Naive thymus-derived CD4-positive, alpha-beta T cell (primary cell): ENCODE measurements at regions not wholly inside any gene's neighbourhood (a gene's known extent, or its start where the extent isn't known, plus 50 kb on each side); places are given as distances from the start of the nearest gene placed in this dataset.

Experiments used
- ATAC-seq: fragments of 150-1000 bp; cut with Tn5 transposase; 2 replicates; pipeline ENCODE4 v1.10.0; 2021; ENCODE audit warnings: mild to moderate bottlenecking, moderate library complexity
- CTCF ChIA-PET: fragments of 350-600 bp; sonication (Branson Sonifier 250); formaldehyde crosslinking; loops from one replicate; lab custom pipeline; 2021; ENCODE audit warnings: antibody characterized with exemption; lab: Charles Lee
- POLR2A ChIA-PET: fragments of 350-600 bp; sonication (Branson Sonifier 250); formaldehyde crosslinking; loops from one replicate; lab custom pipeline; 2021; ENCODE audit warnings: antibody characterized with exemption, inconsistent platforms; lab: Charles Lee
- DNase-seq, 9 donors: peaks; one replicate each; pipeline versions ENCODE4 v3.0.0 to v3.0.0-alpha.2; 2020 to 2022; ENCODE audit warnings: mixed read lengths in 1 of 9
- H3K27ac ChIP-seq: one replicate; pipeline ENCODE4 v1.7.0; 2013; ENCODE audit warnings: mild to moderate bottlenecking, low read depth, low read length, moderate library complexity
- H3K27me3 ChIP-seq, 2 donors: one replicate each; pipeline ENCODE4 v1.7.0; 2013; ENCODE audit warnings: low read length in 2 of 2, mild to moderate bottlenecking in 2 of 2, moderate library complexity in 2 of 2; ENCODE audit not compliant: control insufficient read depth in 2 of 2, insufficient read depth in 2 of 2
- H3K36me3 ChIP-seq, 3 experiments: 1 replicate in 2 of 3; 2 replicates in 1 of 3; pipeline ENCODE4 v1.7.0; 2013; ENCODE audit warnings: low read length in 3 of 3, mild to moderate bottlenecking in 3 of 3, moderate library complexity in 1 of 3; ENCODE audit not compliant: insufficient read depth in 3 of 3, control insufficient read depth in 2 of 3
- H3K4me1 ChIP-seq, 2 donors: one replicate each; pipeline ENCODE4 v1.7.0; 2013; ENCODE audit warnings: low read length in 2 of 2, mild to moderate bottlenecking in 2 of 2, moderate library complexity in 1 of 2; ENCODE audit not compliant: control insufficient read depth in 2 of 2, insufficient read depth in 2 of 2
- H3K4me3 ChIP-seq: 2 replicates; pipeline ENCODE4 v1.7.0; 2013; ENCODE audit warnings: mild to moderate bottlenecking, low read length
- H3K9me3 ChIP-seq, 3 experiments: 1 replicate in 2 of 3; 2 replicates in 1 of 3; pipeline ENCODE4 v1.7.0; 2013; ENCODE audit warnings: low read length in 3 of 3; ENCODE audit not compliant: control insufficient read depth in 2 of 3
- H3K27ac Mint-ChIP-seq, 9 donors: one replicate each; pipeline ENCODE4 v1.8.0; 2020 to 2022; ENCODE audit warnings: mixed read lengths in 9 of 9, mild to moderate bottlenecking in 8 of 9, moderate library complexity in 5 of 9, inconsistent platforms in 2 of 9
- H3K27me3 Mint-ChIP-seq, 5 donors: one replicate each; pipeline ENCODE4 v1.8.0; 2021 to 2022; ENCODE audit warnings: mixed read lengths in 5 of 5, mild to moderate bottlenecking in 1 of 5
- H3K36me3 Mint-ChIP-seq, 5 donors: one replicate each; pipeline ENCODE4 v1.8.0; 2020 to 2022; ENCODE audit warnings: mixed read lengths in 5 of 5, mild to moderate bottlenecking in 3 of 5, inconsistent platforms in 1 of 5
- H3K4me1 Mint-ChIP-seq, 7 donors: one replicate each; pipeline ENCODE4 v1.8.0; 2020 to 2022; ENCODE audit warnings: mixed read lengths in 7 of 7, mild to moderate bottlenecking in 3 of 7, inconsistent platforms in 1 of 7
- H3K4me3 Mint-ChIP-seq, 10 donors: one replicate each; pipeline ENCODE4 v1.8.0; 2020 to 2022; ENCODE audit warnings: mild to moderate bottlenecking in 10 of 10, mixed read lengths in 10 of 10, moderate library complexity in 6 of 10, inconsistent platforms in 2 of 10
- H3K9me3 Mint-ChIP-seq, 11 donors: one replicate each; pipeline ENCODE4 v1.8.0; 2020 to 2022; ENCODE audit warnings: mixed read lengths in 11 of 11, mild to moderate bottlenecking in 4 of 11, inconsistent platforms in 1 of 11, moderate library complexity in 1 of 11
- intact Hi-C, 2 donors: fragments of 100-400 bp; cut with micrococcal nuclease; formaldehyde crosslinking; loops; one replicate each; pipeline ENCODE4 v1.15.1; 2023

DNA sequence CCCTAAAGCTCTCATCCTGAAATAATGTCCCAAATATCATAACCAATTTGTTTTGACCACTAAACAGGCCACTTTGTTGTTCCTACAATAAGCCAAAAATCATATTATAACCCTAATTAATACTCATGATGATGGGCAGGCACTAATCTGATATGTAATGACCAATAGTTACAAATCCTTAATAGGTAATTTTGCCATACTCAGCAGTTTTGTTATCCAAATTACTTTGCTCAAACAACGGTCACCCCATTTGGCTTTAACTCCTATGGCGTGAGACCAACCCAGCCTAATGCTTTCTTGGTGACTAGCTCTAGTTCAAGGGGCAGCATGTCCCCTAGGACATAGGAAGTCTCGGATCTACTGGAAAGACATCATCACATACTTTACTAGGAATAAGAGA, 123.2 kb upstream of the ID4 start:
- Histone ChIP-seq H3K9me3 (no peaks in the 10 kb centered on the region), H3K27ac (no peak overlapping the region), H3K4me1 (no peaks in the 10 kb centered on the region), H3K27me3 (no peaks in the 10 kb centered on the region), H3K36me3 (no peaks in the 10 kb centered on the region), H3K4me3 (no peak overlapping the region)
- Mint-ChIP-seq H3K27ac (no peak overlapping the region), H3K27me3 (peaks cover 0 to 3% (median 0%) of the 10 kb centered on the region in 5 donors), H3K4me1 (no peaks in the 10 kb centered on the region), H3K9me3 (peaks cover 0 to 2% (median 0%) of the 10 kb centered on the region in 11 donors), H3K4me3 (no peak overlapping the region), H3K36me3 (no peaks in the 10 kb centered on the region)
- ChIA-PET CTCF (no interaction called here), POLR2A (no interaction called here)
- ATAC-seq (no peak), DNase-seq (no peak)
- intact Hi-C loops = no loop called here

GRCh38 chr6:19714434-19715166, 122.6 kb upstream of the ID4 start:
- no peaks in the 10 kb centered on the region for H3K4me1 ChIP-seq
- Mint-ChIP-seq H3K4me1 (no peaks in the 10 kb centered on the region), H3K27ac (no peak overlapping the region), H3K9me3 (peaks cover 0 to 2% (median 0%) of the 10 kb centered on the region in 11 donors), H3K4me3 (no peak overlapping the region), H3K27me3 (peaks cover 0 to 3% (median 0%) of the 10 kb centered on the region in 5 donors), H3K36me3 (no peaks in the 10 kb centered on the region)
- DNase-seq = no peak
- no peak overlapping the region for H3K4me3 ChIP-seq
- intact Hi-C loops = no loop called here
- no peaks in the 10 kb centered on the region for H3K36me3 ChIP-seq
- H3K27me3 ChIP-seq = no peaks in the 10 kb centered on the region
- no peaks in the 10 kb centered on the region for H3K9me3 ChIP-seq
- ChIA-PET CTCF (no interaction called here), POLR2A (no interaction called here)
- H3K27ac ChIP-seq = no peak overlapping the region
- no peak for ATAC-seq

DNA sequence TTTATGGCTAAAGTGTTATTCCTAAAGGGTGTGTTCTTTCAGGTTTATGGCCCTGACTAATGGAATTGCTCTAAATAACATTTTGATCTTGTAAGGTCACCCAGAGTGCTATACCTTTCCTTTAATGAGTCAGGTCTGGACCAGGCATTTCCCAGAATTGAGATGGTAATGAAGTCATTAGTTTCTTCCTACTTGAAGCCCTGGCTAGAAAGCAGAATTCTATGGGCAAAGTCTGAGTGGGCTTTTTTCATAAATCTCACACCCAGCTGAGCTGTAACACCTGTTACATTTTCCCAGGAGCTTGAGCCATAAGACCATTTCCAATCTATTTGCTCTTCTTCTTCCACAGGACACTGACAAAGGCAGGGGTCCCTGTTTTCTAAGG, 122.0 kb upstream of the ID4 start:
- DNase-seq = no peak
- H3K36me3 Mint-ChIP-seq = no peaks in the 10 kb centered on the region
- POLR2A ChIA-PET = no interaction called here
- H3K4me3 Mint-ChIP-seq = no peak overlapping the region
- H3K27ac Mint-ChIP-seq = no peak overlapping the region
- no peak overlapping the region for H3K27ac ChIP-seq
- H3K27me3 ChIP-seq = no peaks in the 10 kb centered on the region
- peaks cover 0 to 3% (median 0%) of the 10 kb centered on the region in 5 donors for H3K27me3 Mint-ChIP-seq
- CTCF ChIA-PET = no interaction called here
- H3K9me3 Mint-ChIP-seq = peaks cover 0 to 2% (median 0%) of the 10 kb centered on the region in 11 donors
- H3K9me3 ChIP-seq = no peaks in the 10 kb centered on the region
- intact Hi-C loops = no loop called here
- no peaks in the 10 kb centered on the region for H3K4me1 Mint-ChIP-seq
- no peak for ATAC-seq
- H3K4me1 ChIP-seq = no peaks in the 10 kb centered on the region
- H3K36me3 ChIP-seq = no peaks in the 10 kb centered on the region
- H3K4me3 ChIP-seq = no peak overlapping the region

- Histone ChIP-seq H3K27me3 (no peaks in the 10 kb centered on the region), H3K4me3 (no peak overlapping the region), H3K4me1 (no peaks in the 10 kb centered on the region), H3K9me3 (no peaks in the 10 kb centered on the region), H3K27ac (no peak overlapping the region), H3K36me3 (no peaks in the 10 kb centered on the region)
- peaks cover 0 to 7% (median 0%) of the 10 kb centered on the region in 11 donors for H3K9me3 Mint-ChIP-seq
- POLR2A ChIA-PET = no interaction called here
- no peak overlapping the region for H3K27ac Mint-ChIP-seq
- H3K4me1 Mint-ChIP-seq = no peaks in the 10 kb centered on the region
- CTCF ChIA-PET = no interaction called here
- no peaks in the 10 kb centered on the region for H3K27me3 Mint-ChIP-seq
- intact Hi-C loops = no loop called here
- ATAC-seq = no peak
- no peaks in the 10 kb centered on the region for H3K36me3 Mint-ChIP-seq
- DNase-seq = no peak
- H3K4me3 Mint-ChIP-seq = no peak overlapping the region
Measured at GRCh38 chr6:19719691-19720128, 117.5 kb upstream of the ID4 start.

DNA sequence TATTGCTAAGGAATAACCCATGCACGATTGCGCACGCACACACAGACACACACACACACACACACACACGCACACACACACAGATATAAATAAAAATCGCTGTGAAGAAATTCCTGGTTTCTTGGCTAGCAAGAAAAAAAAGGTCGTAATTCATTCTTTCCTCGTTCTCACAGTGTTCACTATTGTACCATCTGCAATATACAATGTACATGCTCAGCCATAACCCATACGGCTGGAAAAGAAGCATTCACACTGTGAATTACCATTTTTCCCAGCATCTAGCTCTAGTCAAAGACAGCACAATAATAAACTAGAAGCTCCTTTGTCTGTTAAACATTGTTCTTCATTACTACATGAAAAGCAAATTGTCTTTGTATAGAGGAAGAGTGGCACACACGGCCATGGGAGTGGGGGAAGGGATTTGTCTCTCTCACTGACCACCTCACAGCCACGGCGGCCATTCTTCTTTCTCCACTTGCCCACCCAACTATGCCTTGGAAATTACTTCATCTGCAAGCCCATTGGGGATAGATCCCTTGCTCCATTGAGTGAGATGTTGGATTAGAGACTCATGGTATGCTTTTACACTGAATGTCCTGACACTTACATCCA, 115.3 kb upstream of the ID4 start:
- ATAC-seq = no peak

DNA sequence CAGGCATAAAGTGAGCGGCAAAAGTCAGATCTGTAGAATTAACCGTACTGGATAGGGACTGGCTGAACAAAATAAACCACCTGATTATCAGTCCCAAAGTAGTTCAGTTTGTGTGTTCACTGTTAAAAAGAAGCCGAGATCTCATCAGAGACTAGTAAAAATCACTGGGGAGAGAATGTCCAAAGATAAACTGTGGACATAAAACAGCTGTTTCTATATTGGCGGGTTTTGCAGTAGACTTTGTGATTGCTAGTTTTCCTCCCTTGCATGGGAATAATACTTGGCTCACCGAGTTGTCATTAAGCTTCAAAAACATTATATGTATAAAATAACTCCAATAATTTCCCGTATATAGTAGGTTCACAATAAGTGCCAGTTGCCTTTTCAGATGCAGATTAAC, 114.2 kb upstream of the ID4 start:
- Histone ChIP-seq H3K9me3 (no peaks in the 10 kb centered on the region), H3K27me3 (no peaks in the 10 kb centered on the region), H3K4me3 (no peak overlapping the region), H3K27ac (no peak overlapping the region), H3K36me3 (no peaks in the 10 kb centered on the region), H3K4me1 (no peaks in the 10 kb centered on the region)
- Mint-ChIP-seq H3K27me3 (peaks cover 0 to 6% (median 0%) of the 10 kb centered on the region in 5 donors), H3K36me3 (no peaks in the 10 kb centered on the region), H3K4me1 (no peaks in the 10 kb centered on the region), H3K9me3 (peaks cover 0 to 7% (median 4%) of the 10 kb centered on the region in 11 donors), H3K4me3 (no peak overlapping the region), H3K27ac (no peak overlapping the region)
- intact Hi-C loops = no loop called here
- no peak for DNase-seq
- CTCF ChIA-PET = no interaction called here
- POLR2A ChIA-PET = no interaction called here
- ATAC-seq = no peak

More for the DNA sequence above, 115.3 kb upstream of the ID4 start:
- Histone ChIP-seq H3K27me3 (no peaks in the 10 kb centered on the region), H3K4me3 (no peak overlapping the region), H3K36me3 (no peaks in the 10 kb centered on the region), H3K27ac (no peak overlapping the region), H3K4me1 (no peaks in the 10 kb centered on the region), H3K9me3 (no peaks in the 10 kb centered on the region)
- intact Hi-C loops = no loop called here
- ChIA-PET CTCF (no interaction called here), POLR2A (no interaction called here)
- H3K27me3 Mint-ChIP-seq = peaks cover 0 to 6% (median 0%) of the 10 kb centered on the region in 5 donors
- no peaks in the 10 kb centered on the region for H3K36me3 Mint-ChIP-seq
- no peak overlapping the region for H3K4me3 Mint-ChIP-seq
- no peak overlapping the region for H3K27ac Mint-ChIP-seq
- no peak for DNase-seq
- H3K9me3 Mint-ChIP-seq = peaks cover 0 to 7% (median 4%) of the 10 kb centered on the region in 11 donors
- no peaks in the 10 kb centered on the region for H3K4me1 Mint-ChIP-seq

- H3K36me3 Mint-ChIP-seq = no peaks in the 10 kb centered on the region
- ATAC-seq (no peak), DNase-seq (no peak)
- no peaks in the 10 kb centered on the region for H3K4me1 ChIP-seq
- H3K4me1 Mint-ChIP-seq = no peaks in the 10 kb centered on the region
- no peaks in the 10 kb centered on the region for H3K9me3 ChIP-seq
- intact Hi-C loops = no loop called here
- no peak overlapping the region for H3K27ac ChIP-seq
- peaks cover 0 to 6% (median 0%) of the 10 kb centered on the region in 5 donors for H3K27me3 Mint-ChIP-seq
- POLR2A ChIA-PET = no interaction called here
- H3K4me3 ChIP-seq = no peak overlapping the region
- H3K27me3 ChIP-seq = no peaks in the 10 kb centered on the region
- H3K4me3 Mint-ChIP-seq = no peak overlapping the region
- no peak overlapping the region for H3K27ac Mint-ChIP-seq
- CTCF ChIA-PET = no interaction called here
- H3K9me3 Mint-ChIP-seq = peaks cover 0 to 7% (median 4%) of the 10 kb centered on the region in 11 donors
- H3K36me3 ChIP-seq = no peaks in the 10 kb centered on the region
Measured at GRCh38 chr6:19723545-19723944, 113.6 kb upstream of the ID4 start.
